HL-60/S4 (cell line): ENCODE measurements at regions not wholly inside any gene's neighbourhood (a gene's known extent, or its start where the extent isn't known, plus 50 kb on each side); places are given as distances from the start of the nearest gene placed in this dataset.
"Not testable (repeated sequence)": the region's sequence is repeated elsewhere in the genome, so short reads cannot be mapped to it uniquely, and the experiment has no call there.

Experiments used
- in situ Hi-C: fragments of 300-500 bp; cut with MboI; formaldehyde crosslinking; loops from 2 replicates; pipeline ENCODE4 v1.14.3; 2022; ENCODE audit warnings: low sequenced_read_pairs

DNA sequence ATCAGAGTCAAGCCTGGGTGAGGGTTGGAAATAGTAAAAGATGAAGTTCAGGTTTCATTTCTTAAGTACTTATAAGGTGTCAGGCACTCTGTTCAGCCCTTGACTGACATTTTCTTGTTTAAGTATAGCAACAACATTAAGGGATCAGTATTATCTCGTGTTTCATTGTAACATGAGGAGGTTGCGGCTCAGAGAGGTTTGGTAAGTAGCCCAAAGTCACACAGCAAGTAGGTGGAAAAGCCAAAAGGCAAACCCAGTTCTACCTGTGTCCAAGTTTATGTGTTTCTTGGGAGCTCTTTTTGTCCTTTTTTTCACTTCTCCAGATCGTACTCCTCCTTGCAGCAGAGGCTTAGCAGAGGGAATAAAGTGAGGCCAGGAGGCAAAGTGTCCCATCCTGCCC is 337.5 kb upstream of the KLF3 start:
- in situ Hi-C loops: no loop called here

DNA sequence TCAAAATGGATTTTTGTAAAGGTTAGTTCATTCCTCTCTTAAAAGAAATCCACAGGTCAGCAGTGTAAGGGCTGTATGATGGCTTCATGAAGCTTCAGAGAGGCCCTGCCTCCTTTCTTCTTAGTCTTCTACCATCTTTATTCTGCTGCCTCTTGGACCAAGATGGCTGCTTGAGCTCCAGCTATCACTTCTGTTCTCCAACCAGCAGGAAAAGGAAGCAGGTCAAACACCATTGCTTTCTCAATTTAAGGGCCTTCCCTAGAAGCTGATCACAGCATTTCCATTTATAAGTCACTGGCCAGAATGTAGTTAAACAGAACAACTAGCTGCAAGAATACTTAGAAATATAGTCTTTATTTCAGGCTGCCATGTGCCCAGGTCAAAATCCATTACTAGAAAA is 336.8 kb upstream of the KLF3 start:
- in situ Hi-C loops: no loop called here

- in situ Hi-C loops: no loop called here
These were observed 334.8 kb upstream of the KLF3 start for GRCh38 chr4:38328989-38329729.

DNA sequence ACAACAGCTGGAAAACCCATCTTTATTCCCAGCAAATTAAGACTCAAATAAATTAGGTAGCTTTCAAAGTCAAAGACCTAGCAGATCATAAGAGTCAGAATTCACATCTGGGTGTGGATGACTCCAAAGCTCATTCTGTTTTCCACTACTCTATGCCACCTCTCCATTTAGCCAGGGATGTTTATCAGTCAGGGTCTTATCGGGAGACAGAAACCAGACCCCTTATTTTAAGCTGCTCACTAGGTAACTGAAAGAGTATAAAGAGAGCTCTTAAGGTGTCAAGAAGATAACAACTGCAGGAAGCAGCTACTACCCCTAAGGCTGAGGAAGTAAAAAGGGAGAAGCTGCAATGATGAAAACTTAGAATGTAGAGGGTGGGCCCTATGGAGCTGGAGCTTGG is 333.7 kb upstream of the KLF3 start:
- in situ Hi-C loops: no loop called here

DNA sequence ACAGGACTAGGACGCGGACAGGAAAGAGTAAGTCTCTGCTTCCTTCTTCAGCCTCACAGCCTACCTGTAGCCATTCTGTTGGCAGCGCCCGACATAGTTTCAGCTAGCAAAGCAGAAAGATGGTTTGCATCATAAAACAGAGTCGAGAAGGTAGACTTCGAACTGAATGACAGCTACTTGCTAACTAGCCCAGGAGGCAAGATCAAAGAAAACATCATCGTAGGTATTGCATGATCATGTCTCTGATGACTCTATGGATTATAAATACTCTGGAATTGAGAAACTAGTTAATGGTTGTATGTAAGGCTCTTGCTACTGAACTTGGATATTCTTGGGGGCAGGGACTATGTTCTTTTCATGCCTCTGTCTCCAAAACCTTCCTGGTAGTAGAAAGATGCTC is 333.1 kb upstream of the KLF3 start:
- in situ Hi-C loops: no loop called here

- in situ Hi-C loops: no loop called here
These were observed 331.3 kb upstream of the KLF3 start for GRCh38 chr4:38332699-38333098.

DNA sequence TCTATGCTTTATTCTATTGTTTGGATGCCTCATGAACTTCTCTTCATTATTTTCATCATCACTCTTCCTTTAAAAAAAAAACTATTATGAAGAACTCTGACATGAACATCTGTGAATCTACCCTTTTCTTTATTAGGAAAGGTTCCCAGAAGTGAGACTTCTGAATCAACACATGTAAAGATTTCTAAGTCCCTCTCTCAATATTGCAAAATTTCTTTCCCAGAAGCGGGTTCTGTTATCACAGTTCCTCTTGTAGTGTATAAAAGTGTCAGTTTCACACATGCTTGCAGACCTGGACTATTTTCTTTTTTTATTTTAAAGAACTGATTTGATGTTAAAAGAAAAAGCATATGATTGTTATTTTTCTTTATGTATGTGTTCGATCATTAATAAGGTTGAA is 330.8 kb upstream of the KLF3 start:
- in situ Hi-C loops: no loop called here

GRCh38 chr4:38334791-38335190 is 329.2 kb upstream of the KLF3 start:
- in situ Hi-C loops: no loop called here

- in situ Hi-C loops: not testable (repeated sequence)
These were observed 325.1 kb upstream of the KLF3 start for GRCh38 chr4:38338939-38339338.

DNA sequence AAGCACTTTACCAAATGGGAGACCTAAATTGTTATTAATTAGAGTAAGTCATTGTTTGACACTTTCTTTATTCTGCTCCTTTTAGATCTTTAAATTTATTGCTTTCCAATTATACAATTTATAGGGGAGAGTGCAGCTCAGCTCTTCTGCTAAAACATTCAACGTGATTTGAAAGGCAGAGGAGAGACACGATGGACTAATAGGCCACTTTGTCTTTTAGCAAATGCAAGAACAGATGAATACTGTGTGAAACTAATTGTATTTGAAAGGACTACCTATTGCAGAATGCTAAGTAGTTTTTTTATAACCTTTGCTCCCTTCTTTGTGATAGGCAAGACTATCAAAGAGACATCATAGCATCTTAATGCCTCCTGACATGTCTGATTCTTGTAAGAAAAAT is 320.4 kb upstream of the KLF3 start:
- in situ Hi-C loops: no loop called here

DNA sequence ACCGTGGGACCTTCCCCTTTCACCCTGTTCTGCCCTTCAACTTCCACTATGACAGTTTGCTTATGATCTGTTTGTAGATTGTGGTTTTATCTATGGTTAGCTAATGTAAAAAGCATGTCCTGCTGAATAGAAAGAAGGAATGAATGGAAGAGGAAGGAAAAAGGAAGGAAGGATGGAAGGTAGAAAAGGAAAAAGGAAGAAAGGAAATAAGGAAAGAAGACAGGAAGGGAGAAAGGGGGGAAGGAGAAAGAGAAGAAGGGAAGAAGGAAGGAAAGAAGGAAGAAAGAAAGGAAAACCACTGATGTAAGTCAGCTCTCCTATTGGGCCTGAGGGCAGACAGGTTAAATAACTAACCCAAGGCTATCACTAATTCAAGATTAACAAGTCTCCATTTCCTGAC is 319.1 kb upstream of the KLF3 start:
- in situ Hi-C loops: no loop called here

GRCh38 chr4:38347251-38347650 is 316.7 kb upstream of the KLF3 start:
- in situ Hi-C loops: no loop called here

DNA sequence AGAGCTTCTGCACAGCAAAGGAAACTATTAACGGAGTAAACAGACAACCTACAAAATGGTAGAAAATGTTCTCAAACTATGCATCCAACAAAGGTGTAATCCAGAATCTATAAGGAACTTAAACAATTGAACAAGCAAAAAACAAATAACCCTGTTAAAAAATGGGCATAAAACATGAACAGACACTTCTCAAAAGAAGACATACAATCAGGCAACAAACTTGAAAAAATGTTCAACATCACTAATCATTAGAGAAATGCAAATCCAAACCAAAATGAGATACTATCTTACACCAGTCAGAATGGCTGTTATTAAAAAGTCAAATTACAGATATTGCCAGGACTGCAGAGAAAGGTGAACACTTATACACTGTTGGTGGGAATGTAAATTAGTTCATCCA is 309.6 kb upstream of the KLF3 start:
- in situ Hi-C loops: no loop called here

DNA sequence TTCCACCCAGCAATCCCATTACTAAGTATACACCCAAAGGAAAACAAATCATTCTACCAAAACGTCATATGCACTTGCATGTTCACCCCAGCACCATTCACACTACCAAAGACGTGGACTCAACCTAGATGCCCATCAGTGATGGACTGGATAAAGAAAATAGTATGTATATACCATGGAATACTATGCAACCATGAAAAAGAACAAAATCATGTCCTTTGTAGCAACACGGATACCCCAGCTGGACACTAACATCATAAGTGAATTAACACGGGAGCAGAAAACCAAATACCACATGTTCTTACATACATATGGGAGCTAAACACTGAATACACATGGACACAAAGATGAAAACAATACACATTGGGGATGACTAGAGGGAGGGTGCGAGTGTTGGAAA is 309.1 kb upstream of the KLF3 start:
- in situ Hi-C loops: no loop called here

- in situ Hi-C loops: no loop called here
These were observed 307.3 kb upstream of the KLF3 start for GRCh38 chr4:38356686-38357085.

- in situ Hi-C loops: no loop called here
These were observed 306.5 kb upstream of the KLF3 start for GRCh38 chr4:38357546-38357945.

DNA sequence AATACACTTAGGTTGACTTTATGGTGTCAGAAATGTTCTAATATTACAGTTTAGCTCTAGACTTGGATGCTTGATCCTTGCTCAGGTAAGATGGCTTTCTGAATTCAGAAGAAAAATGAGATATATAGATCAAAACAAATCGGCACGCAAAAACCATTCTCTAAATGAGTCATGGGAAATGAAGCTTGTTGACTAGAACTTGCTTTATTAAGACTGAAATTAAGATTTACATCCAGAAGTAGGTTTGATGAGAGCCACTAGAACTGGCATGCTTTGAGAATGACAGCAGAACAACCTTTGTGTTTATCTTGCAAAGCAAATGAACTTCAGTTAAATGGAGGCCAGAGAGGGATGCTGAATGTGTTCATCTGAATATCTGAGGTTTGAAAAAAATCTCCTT is 304.9 kb upstream of the KLF3 start:
- in situ Hi-C loops: no loop called here

- in situ Hi-C loops: no loop called here
These were observed 303.8 kb upstream of the KLF3 start for GRCh38 chr4:38360201-38360600.

- in situ Hi-C loops: no loop called here
These were observed 299.5 kb upstream of the KLF3 start for GRCh38 chr4:38364383-38364963.

- in situ Hi-C loops: no loop called here
These were observed 298.7 kb upstream of the KLF3 start for GRCh38 chr4:38365261-38365660.

DNA sequence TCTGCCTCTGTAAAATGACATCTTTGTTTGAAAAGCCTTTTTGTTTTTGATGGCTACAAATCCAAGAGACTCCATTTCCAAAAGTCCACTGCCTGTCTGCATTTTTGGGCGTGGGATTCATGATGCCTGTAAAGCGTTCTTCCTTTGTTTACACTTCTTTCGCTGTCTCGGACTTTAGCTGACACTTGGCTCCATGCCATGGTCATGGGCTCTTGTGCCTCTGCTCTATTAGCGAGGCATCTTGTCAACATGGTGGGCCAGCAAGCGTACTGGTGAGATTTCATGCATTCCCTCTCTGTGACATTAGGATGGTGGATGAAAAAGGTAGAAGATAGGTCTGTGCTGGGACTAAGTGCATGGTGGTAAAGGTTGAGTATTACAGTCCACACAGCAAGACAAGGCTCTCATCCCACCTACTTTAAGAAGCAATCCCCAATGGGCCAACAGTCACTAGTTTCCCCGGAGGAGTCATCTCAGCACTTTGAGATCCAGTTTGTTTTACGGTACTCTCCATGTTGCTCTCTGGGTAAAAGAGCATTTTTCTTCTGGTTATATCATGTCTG is 298.2 kb upstream of the KLF3 start:
- in situ Hi-C loops: no loop called here

GRCh38 chr4:38366456-38366855 is 297.5 kb upstream of the KLF3 start:
- in situ Hi-C loops: no loop called here

DNA sequence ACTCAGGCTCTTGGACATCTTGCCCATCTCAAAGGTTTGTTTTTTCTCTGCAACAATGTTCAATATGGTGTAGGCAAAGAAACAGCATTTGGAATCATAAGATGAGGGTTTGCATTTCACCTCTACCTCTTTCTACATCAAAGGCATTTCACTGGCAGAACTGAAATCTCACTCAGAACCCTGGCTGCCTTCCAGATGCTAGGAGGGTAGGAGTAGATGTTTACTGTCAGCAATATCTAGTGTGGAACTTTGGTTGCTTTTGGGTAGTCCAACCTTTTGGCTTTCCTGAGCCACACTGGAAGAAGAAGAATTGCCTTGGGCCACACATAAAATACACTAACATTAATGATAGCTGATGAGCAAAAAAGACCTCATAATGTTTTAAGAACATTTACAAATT is 297.0 kb upstream of the KLF3 start:
- in situ Hi-C loops: no loop called here
